ENCODE measurements at regions not wholly inside any gene's neighbourhood (a gene's known extent, or its start where the extent isn't known, plus 50 kb on each side); places are given as distances from the start of the nearest gene placed in this dataset.

DNA sequence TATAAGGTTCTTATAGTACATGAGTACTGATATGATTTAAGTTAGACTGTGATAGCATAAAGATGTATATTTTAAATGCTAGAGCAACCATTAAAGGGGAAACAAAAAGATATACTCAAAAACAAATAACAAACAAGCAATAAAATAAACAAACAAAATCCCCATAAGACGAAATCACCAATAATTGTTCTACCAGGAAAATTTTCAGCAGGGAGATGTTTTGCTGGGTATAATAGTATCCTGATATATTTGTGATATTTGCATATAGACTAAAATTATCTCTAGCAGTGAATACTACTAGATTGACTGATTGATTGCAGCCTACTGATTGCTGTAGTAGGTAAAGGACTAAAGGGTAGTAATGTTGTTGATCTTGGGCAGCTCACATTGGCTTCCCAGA, 177.4 kb downstream of the TMEM182 start:
- TF ChIP-seq, protein P1, sequence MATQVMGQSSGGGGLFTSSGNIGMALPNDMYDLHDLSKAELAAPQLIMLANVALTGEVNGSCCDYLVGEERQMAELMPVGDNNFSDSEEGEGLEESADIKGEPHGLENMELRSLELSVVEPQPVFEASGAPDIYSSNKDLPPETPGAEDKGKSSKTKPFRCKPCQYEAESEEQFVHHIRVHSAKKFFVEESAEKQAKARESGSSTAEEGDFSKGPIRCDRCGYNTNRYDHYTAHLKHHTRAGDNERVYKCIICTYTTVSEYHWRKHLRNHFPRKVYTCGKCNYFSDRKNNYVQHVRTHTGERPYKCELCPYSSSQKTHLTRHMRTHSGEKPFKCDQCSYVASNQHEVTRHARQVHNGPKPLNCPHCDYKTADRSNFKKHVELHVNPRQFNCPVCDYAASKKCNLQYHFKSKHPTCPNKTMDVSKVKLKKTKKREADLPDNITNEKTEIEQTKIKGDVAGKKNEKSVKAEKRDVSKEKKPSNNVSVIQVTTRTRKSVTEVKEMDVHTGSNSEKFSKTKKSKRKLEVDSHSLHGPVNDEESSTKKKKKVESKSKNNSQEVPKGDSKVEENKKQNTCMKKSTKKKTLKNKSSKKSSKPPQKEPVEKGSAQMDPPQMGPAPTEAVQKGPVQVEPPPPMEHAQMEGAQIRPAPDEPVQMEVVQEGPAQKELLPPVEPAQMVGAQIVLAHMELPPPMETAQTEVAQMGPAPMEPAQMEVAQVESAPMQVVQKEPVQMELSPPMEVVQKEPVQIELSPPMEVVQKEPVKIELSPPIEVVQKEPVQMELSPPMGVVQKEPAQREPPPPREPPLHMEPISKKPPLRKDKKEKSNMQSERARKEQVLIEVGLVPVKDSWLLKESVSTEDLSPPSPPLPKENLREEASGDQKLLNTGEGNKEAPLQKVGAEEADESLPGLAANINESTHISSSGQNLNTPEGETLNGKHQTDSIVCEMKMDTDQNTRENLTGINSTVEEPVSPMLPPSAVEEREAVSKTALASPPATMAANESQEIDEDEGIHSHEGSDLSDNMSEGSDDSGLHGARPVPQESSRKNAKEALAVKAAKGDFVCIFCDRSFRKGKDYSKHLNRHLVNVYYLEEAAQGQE (IDR thresholded peaks at IDR 0.05): no peak
- TF ChIP-seq, protein P2, sequence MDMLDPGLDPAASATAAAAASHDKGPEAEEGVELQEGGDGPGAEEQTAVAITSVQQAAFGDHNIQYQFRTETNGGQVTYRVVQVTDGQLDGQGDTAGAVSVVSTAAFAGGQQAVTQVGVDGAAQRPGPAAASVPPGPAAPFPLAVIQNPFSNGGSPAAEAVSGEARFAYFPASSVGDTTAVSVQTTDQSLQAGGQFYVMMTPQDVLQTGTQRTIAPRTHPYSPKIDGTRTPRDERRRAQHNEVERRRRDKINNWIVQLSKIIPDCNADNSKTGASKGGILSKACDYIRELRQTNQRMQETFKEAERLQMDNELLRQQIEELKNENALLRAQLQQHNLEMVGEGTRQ (IDR thresholded peaks at IDR 0.05): no peak
- TF ChIP-seq, protein P3, sequence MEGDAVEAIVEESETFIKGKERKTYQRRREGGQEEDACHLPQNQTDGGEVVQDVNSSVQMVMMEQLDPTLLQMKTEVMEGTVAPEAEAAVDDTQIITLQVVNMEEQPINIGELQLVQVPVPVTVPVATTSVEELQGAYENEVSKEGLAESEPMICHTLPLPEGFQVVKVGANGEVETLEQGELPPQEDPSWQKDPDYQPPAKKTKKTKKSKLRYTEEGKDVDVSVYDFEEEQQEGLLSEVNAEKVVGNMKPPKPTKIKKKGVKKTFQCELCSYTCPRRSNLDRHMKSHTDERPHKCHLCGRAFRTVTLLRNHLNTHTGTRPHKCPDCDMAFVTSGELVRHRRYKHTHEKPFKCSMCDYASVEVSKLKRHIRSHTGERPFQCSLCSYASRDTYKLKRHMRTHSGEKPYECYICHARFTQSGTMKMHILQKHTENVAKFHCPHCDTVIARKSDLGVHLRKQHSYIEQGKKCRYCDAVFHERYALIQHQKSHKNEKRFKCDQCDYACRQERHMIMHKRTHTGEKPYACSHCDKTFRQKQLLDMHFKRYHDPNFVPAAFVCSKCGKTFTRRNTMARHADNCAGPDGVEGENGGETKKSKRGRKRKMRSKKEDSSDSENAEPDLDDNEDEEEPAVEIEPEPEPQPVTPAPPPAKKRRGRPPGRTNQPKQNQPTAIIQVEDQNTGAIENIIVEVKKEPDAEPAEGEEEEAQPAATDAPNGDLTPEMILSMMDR (IDR thresholded peaks at IDR 0.05): no peak
- TF ChIP-seq EHMT2 (IDR thresholded peaks at IDR 0.05; ENCODE audit: low read depth): no peak
- TF ChIP-seq HOXB5 (CRISPR knock-in tag; IDR thresholded peaks at IDR 0.05): no peak
- no peak for TF ChIP-seq ZC3H11A (IDR thresholded peaks at IDR 0.05)
- no peak for TF ChIP-seq RFX5 (IDR thresholded peaks at IDR 0.05)
- TF ChIP-seq POLR2A (IDR thresholded peaks at IDR 0.05; ENCODE audit: low read length): no peak
- TF ChIP-seq CEBPB (IDR thresholded peaks at IDR 0.05): no peak
- TF ChIP-seq, protein P4, sequence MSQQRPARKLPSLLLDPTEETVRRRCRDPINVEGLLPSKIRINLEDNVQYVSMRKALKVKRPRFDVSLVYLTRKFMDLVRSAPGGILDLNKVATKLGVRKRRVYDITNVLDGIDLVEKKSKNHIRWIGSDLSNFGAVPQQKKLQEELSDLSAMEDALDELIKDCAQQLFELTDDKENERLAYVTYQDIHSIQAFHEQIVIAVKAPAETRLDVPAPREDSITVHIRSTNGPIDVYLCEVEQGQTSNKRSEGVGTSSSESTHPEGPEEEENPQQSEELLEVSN (IDR thresholded peaks at IDR 0.05; ENCODE audit: borderline replicate concordance, low read depth): no peak
